HCT116 (cell line): ENCODE measurements at regions not wholly inside any gene's neighbourhood (a gene's known extent, or its start where the extent isn't known, plus 50 kb on each side); places are given as distances from the start of the nearest gene placed in this dataset.

Source experiments
- ATAC-seq: fragments of 200-7000 bp; cut with Tn5 transposase; 2 replicates; pipeline ENCODE4 v1.9.1; 2020; ENCODE audit warnings: mild to moderate bottlenecking, moderate library complexity
- BruUV-seq: library from RNA; stranded (reverse); fragments of 400-500 nt; replicated peaks from 2 replicates; lab custom pipeline; 2021; lab: Mats Ljungman, UMichigan
- CTCF ChIA-PET: fragments of 300-600 bp; sonication (Branson Sonifier 250); formaldehyde crosslinking; loops from one replicate; lab custom pipeline; 2021; ENCODE audit warnings: antibody characterized with exemption; lab: Charles Lee
- POLR2A ChIA-PET: fragments of 300-600, 350-600 bp; sonication (Branson Sonifier 250); formaldehyde crosslinking; loops from one replicate; lab custom pipeline; 2021; ENCODE audit warnings: antibody characterized with exemption; lab: Charles Lee
- RAD21 ChIA-PET, 2 experiments: fragments of 300-600 bp; sonication (Branson Sonifier 250); formaldehyde crosslinking; loops; one replicate each; lab custom pipeline; 2023; ENCODE audit warnings: low total read pairs in 2 of 2; ENCODE audit not compliant: uncharacterized antibody in 2 of 2, unreplicated experiment in 2 of 2, low non-redundant PET in 1 of 2; lab: Charles Lee
- DNase-seq: peaks from one replicate; pipeline ENCODE4 v3.0.0-alpha.2; 2010; ENCODE audit warnings: low read depth, low spot score
- H2AFZ ChIP-seq: fragments of 200-600 bp; shearing (Covaris generic), sonication (generic); 2 replicates; pipeline ENCODE4 v1.6.1; 2017; ENCODE audit warnings: low read depth, mixed run types, mixed read lengths, antibody characterized with exemption, low read length; ENCODE audit not compliant: poor library complexity, severe bottlenecking
- H3K27ac ChIP-seq: 2 replicates; pipeline ENCODE4 v1.5.1; 2012; ENCODE audit warnings: low read depth, low read length
- H3K27me3 ChIP-seq: fragments of 200-600 bp; sonication (generic); 2 replicates; pipeline ENCODE4 v1.6.1; 2016; ENCODE audit warnings: mixed run types, low read length, mixed read lengths; ENCODE audit not compliant: insufficient read depth
- H3K36me3 ChIP-seq, 2 experiments: fragments of 200-500 bp in 1 of 2; fragments of 200-600 bp in 1 of 2; sonication (Bioruptor generic) in 1 of 2; sonication (generic) in 1 of 2; 2 replicates each; pipeline versions ENCODE4 v1.5.1 to v1.6.1; 2014 to 2016; ENCODE audit warnings: low read length in 2 of 2, inconsistent platforms in 1 of 2, mixed read lengths in 1 of 2, mixed run types in 1 of 2; ENCODE audit not compliant: insufficient read depth in 2 of 2, control insufficient read depth in 1 of 2
- H3K4me1 ChIP-seq, 2 experiments: fragments of 200-600 bp in 1 of 2; sonication (generic) in 1 of 2; 2 replicates each; pipeline versions ENCODE4 v1.5.1 to v1.6.1; 2012 to 2017; ENCODE audit warnings: low read length in 2 of 2, inconsistent platforms in 1 of 2, mild to moderate bottlenecking in 1 of 2, mixed read lengths in 1 of 2, mixed run types in 1 of 2, moderate library complexity in 1 of 2; ENCODE audit not compliant: insufficient read depth in 2 of 2, control insufficient read depth in 1 of 2
- H3K4me2 ChIP-seq: fragments of 200-600 bp; sonication (generic); 2 replicates; pipeline ENCODE4 v1.6.1; 2017; ENCODE audit warnings: mixed run types, low read length, mixed read lengths
- H3K4me3 ChIP-seq, 2 experiments: fragments of 200-600 bp in 1 of 2; sonication (generic) in 1 of 2; replicated peaks in 1 of 2; 2 replicates each; pipeline ENCODE4 v1.5.1; 2011 to 2016; ENCODE audit warnings: low read length in 2 of 2, control low read depth in 1 of 2, low read depth in 1 of 2, mild to moderate bottlenecking in 1 of 2, mixed read lengths in 1 of 2, mixed run types in 1 of 2
- H3K79me2 ChIP-seq: fragments of 200-600 bp; sonication (generic); 2 replicates; pipeline ENCODE4 v1.6.1; 2017; ENCODE audit warnings: mild to moderate bottlenecking, mixed run types, low read length, moderate library complexity, mixed read lengths; ENCODE audit not compliant: insufficient read depth
- H3K9ac ChIP-seq: fragments of 200-600 bp; sonication (generic); 2 replicates; pipeline ENCODE4 v1.6.1; 2016; ENCODE audit warnings: low read length, mixed read lengths
- H3K9me2 ChIP-seq: fragments of 200-600 bp; sonication (generic), shearing (Covaris generic); 2 replicates; pipeline ENCODE4 v1.6.1; 2017; ENCODE audit warnings: mixed run types, mild to moderate bottlenecking, moderate library complexity; ENCODE audit not compliant: insufficient read depth
- H3K9me3 ChIP-seq, 2 experiments: fragments of 200-500 bp in 1 of 2; fragments of 200-600 bp in 1 of 2; sonication (Bioruptor generic) in 1 of 2; sonication (generic) in 1 of 2; 2 replicates each; pipeline ENCODE4 v1.6.1; 2014 to 2017; ENCODE audit warnings: low read length in 2 of 2, mixed read lengths in 2 of 2, inconsistent platforms in 1 of 2, low read depth in 1 of 2, mild to moderate bottlenecking in 1 of 2, mixed run types in 1 of 2, moderate library complexity in 1 of 2; ENCODE audit not compliant: control insufficient read depth in 1 of 2, insufficient read depth in 1 of 2
- H4K20me1 ChIP-seq: fragments of 200-600 bp; sonication (generic), shearing (Covaris generic); 2 replicates; pipeline ENCODE4 v1.6.1; 2017; ENCODE audit warnings: mixed run types, mild to moderate bottlenecking, moderate library complexity; ENCODE audit not compliant: insufficient read depth
- CEBPB ChIP-seq: IDR thresholded peaks from 2 replicates; pipeline ENCODE4 v1.6.1; 2012; ENCODE audit warnings: low read depth
- EGR1 ChIP-seq: IDR thresholded peaks from 2 replicates; pipeline ENCODE4 v1.6.1; 2012; ENCODE audit warnings: low read depth
- EZH2 ChIP-seq: fragments of 200-600 bp; sonication (generic); IDR thresholded peaks from 2 replicates; pipeline ENCODE4 v1.6.1; 2017; ENCODE audit warnings: antibody characterized with exemption, mixed run types
- POLR2A ChIP-seq: IDR thresholded peaks from 2 replicates; pipeline ENCODE4 v1.7.0; 2011; ENCODE audit warnings: borderline replicate concordance; ENCODE audit not compliant: insufficient read depth, insufficient read length; ENCODE audit errors: extremely low read depth
- POLR2AphosphoS5 ChIP-seq: IDR thresholded peaks from 2 replicates; pipeline ENCODE4 v1.6.1; 2011; ENCODE audit warnings: mild to moderate bottlenecking, low read depth, low read length, moderate library complexity
- SIN3A ChIP-seq: IDR thresholded peaks from 2 replicates; pipeline ENCODE4 v1.6.1; 2012; ENCODE audit warnings: low read depth
- SRF ChIP-seq: IDR thresholded peaks from 2 replicates; pipeline ENCODE4 v1.6.1; 2012; ENCODE audit warnings: low read depth
- YY1 ChIP-seq: IDR thresholded peaks from 2 replicates; pipeline ENCODE4 v1.6.1; 2011; ENCODE audit warnings: low read length, low read depth, moderate library complexity, mild to moderate bottlenecking; ENCODE audit not compliant: insufficient replicate concordance; ENCODE audit errors: extremely low read depth
- intact Hi-C: fragments of 100-400 bp; cut with micrococcal nuclease; formaldehyde crosslinking; loops from 2 replicates; pipeline ENCODE4 v1.10.0; 2022
- TF ChIP-seq, protein P1 (sequence below), 3 experiments: fragments of 200-600 bp in 1 of 3; sonication (generic) in 1 of 3; IDR thresholded peaks in 2 of 3; conservative IDR thresholded peaks in 1 of 3; 2 replicates each; pipeline ENCODE4 v1.5.1; 2012 to 2017; ENCODE audit warnings: low read depth in 2 of 3, low read length in 2 of 3, antibody characterized with exemption in 1 of 3, borderline replicate concordance in 1 of 3, control low read depth in 1 of 3, mild to moderate bottlenecking in 1 of 3, mixed read lengths in 1 of 3, mixed run types in 1 of 3, moderate library complexity in 1 of 3; ENCODE audit not compliant: insufficient read depth in 1 of 3
- TF ChIP-seq, protein P2 (sequence below): IDR thresholded peaks from 2 replicates; pipeline ENCODE4 v1.6.1; 2011; ENCODE audit warnings: mild to moderate bottlenecking, low read length, moderate library complexity; ENCODE audit not compliant: insufficient replicate concordance; ENCODE audit errors: extremely low read depth

DNA sequence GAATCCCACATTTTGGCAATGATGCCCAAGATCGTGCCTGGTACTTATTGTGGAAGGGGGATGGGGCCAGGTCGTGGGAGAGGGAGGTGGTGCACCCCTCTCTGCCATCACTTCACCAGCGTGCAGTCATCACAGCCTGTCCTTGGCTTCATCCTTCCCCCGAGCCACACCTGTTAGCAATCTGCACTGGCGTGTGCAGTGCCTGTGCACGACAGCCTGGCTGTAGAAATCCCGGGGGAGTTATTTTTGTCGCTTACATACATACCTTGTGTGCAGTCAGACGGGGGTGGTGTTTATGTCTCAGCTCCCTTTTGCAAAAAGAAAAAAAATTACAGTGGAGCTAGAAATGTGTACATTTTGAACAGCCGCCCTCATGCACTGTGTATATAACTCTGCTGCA is 216.0 kb downstream of the TLE3 start:
- POLR2A ChIA-PET: no interaction called here
- no peaks in the 10 kb centered on the region for H3K79me2 ChIP-seq
- H3K27me3 ChIP-seq: no peaks in the 10 kb centered on the region
- no TSS peak for BruUV-seq
- H3K4me1 ChIP-seq: no peaks in the 10 kb centered on the region
- H3K4me2 ChIP-seq: no peak overlapping the region
- no peaks in the 10 kb centered on the region for H4K20me1 ChIP-seq
- intact Hi-C loops: no loop called here
- no peak overlapping the region for H3K4me3 ChIP-seq
- H3K9me2 ChIP-seq: no peaks in the 10 kb centered on the region
- DNase-seq: no peak
- H2AFZ ChIP-seq: no peak overlapping the region
- no peak for ATAC-seq
- RAD21 ChIA-PET: no interaction called here
- H3K27ac ChIP-seq: no peak overlapping the region
- H3K9me3 ChIP-seq: no peaks in the 10 kb centered on the region
- CTCF ChIA-PET: no interaction called here
- H3K9ac ChIP-seq: no peak overlapping the region
- TF ChIP-seq POLR2AphosphoS5 (no peak), POLR2A (no peak), YY1 (no peak), SRF (no peak), SIN3A (no peak), CEBPB (no peak)
- TF ChIP-seq, protein P1, sequence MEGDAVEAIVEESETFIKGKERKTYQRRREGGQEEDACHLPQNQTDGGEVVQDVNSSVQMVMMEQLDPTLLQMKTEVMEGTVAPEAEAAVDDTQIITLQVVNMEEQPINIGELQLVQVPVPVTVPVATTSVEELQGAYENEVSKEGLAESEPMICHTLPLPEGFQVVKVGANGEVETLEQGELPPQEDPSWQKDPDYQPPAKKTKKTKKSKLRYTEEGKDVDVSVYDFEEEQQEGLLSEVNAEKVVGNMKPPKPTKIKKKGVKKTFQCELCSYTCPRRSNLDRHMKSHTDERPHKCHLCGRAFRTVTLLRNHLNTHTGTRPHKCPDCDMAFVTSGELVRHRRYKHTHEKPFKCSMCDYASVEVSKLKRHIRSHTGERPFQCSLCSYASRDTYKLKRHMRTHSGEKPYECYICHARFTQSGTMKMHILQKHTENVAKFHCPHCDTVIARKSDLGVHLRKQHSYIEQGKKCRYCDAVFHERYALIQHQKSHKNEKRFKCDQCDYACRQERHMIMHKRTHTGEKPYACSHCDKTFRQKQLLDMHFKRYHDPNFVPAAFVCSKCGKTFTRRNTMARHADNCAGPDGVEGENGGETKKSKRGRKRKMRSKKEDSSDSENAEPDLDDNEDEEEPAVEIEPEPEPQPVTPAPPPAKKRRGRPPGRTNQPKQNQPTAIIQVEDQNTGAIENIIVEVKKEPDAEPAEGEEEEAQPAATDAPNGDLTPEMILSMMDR (IDR thresholded peaks at IDR 0.05 in 2 of 3, conservative IDR thresholded peaks at IDR 0.05 in 1 of 3; ENCODE audit: borderline replicate concordance in 1 of 3, insufficient read depth in 1 of 3, low read depth in 2 of 3, low read length in 2 of 3): no peak
- H3K36me3 ChIP-seq: no peaks in the 10 kb centered on the region

DNA sequence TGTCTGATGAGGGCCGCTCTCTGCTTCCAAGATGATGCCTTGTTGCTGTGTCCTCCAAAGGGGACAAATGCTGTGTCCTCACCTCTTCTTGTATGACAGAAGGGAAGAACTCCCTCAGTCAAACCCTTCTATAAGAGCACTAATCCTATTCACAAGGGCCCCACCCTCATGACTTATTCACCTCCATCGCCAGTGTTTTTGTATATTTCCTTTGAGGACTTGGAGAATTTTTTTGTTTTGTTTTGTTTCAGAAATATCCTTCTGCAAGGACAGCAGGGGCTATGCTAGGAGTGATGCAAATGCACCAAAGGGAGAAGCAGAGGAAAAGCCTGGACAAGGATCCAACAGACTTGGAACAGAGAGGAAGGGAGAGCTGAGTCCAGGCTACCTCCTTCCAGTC is 214.4 kb downstream of the TLE3 start:
- H3K9me3 ChIP-seq: no peaks in the 10 kb centered on the region
- no peaks in the 10 kb centered on the region for H3K9me2 ChIP-seq
- DNase-seq: no peak

More for the DNA sequence above, 214.4 kb downstream of the TLE3 start:
- Histone ChIP-seq H3K36me3 (no peaks in the 10 kb centered on the region), H3K4me2 (no peak overlapping the region), H3K27ac (no peak overlapping the region), H4K20me1 (no peaks in the 10 kb centered on the region), H3K4me1 (no peaks in the 10 kb centered on the region), H3K79me2 (no peaks in the 10 kb centered on the region), H3K9ac (no peak overlapping the region), H2AFZ (no peak overlapping the region), H3K27me3 (0 out of 2 replicates have a peak, but pooled peaks cover 8% of the 10 kb centered on the region), H3K4me3 (no peak overlapping the region)
- RAD21 ChIA-PET: no interaction called here
- POLR2A ChIA-PET: no interaction called here
- no TSS peak for BruUV-seq
- CTCF ChIA-PET: no interaction called here
- no peak for ATAC-seq
- TF ChIP-seq EZH2 (no peak), POLR2A (no peak), EGR1 (no peak)
- TF ChIP-seq, protein P2, sequence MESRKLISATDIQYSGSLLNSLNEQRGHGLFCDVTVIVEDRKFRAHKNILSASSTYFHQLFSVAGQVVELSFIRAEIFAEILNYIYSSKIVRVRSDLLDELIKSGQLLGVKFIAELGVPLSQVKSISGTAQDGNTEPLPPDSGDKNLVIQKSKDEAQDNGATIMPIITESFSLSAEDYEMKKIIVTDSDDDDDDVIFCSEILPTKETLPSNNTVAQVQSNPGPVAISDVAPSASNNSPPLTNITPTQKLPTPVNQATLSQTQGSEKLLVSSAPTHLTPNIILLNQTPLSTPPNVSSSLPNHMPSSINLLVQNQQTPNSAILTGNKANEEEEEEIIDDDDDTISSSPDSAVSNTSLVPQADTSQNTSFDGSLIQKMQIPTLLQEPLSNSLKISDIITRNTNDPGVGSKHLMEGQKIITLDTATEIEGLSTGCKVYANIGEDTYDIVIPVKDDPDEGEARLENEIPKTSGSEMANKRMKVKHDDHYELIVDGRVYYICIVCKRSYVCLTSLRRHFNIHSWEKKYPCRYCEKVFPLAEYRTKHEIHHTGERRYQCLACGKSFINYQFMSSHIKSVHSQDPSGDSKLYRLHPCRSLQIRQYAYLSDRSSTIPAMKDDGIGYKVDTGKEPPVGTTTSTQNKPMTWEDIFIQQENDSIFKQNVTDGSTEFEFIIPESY: no peak
- TF ChIP-seq, protein P1 (IDR thresholded peaks at IDR 0.05 in 2 of 3, conservative IDR thresholded peaks at IDR 0.05 in 1 of 3; ENCODE audit: borderline replicate concordance in 1 of 3, insufficient read depth in 1 of 3, low read depth in 2 of 3, low read length in 2 of 3): no peak
- intact Hi-C loops: no loop called here
